ENCODE measurements at regions not wholly inside any gene's neighbourhood (a gene's known extent, or its start where the extent isn't known, plus 50 kb on each side); places are given as distances from the start of the nearest gene placed in this dataset.

DNA sequence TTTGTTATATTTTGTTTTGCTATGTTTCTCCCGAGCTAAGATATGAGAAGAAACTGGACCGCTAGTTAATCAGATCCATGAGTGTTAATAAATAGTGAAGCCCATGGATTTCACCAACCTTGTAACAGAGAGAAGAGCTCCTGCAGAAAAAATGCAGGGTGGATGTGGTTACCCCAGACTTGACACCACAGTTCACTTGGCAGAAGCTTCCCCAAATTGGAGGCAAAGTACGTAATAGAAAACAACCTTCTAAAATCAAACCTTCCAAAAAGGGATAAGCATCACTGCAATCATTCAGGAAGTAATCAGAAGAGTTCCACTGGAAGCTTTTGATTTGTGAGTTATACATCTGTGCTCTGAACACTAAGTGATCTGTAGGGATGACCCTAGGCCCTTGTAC is 267.5 kb downstream of the ACTL7B start:
- H3K9ac ChIP-seq (ENCODE audit: insufficient read length, low read depth), result no peak overlapping the region
- H3K36me3 ChIP-seq (ENCODE audit: insufficient read depth, insufficient read length, low read length), result no peaks in the 10 kb centered on the region
- H3K9me3 ChIP-seq (ENCODE audit: insufficient read depth, low read length), result no peaks in the 10 kb centered on the region
- TF ChIP-seq ZNF274 (IDR thresholded peaks at IDR 0.05; ENCODE audit: low read depth, low read length) (no peak), SUZ12 (IDR thresholded peaks at IDR 0.05; ENCODE audit: extremely low read depth, insufficient read depth, insufficient read length) (no peak), YY1 (IDR thresholded peaks at IDR 0.05; ENCODE audit: insufficient read depth, insufficient read length) (no peak)
- H3K4me3 ChIP-seq (ENCODE audit: insufficient read length, low read depth), result no peak overlapping the region
- no peaks in the 10 kb centered on the region for H3K27me3 ChIP-seq (ENCODE audit: insufficient read depth, insufficient read length)
- no peak for DNase-seq (ENCODE audit: low read depth, low spot score)
- no peaks in the 10 kb centered on the region for H3K4me1 ChIP-seq (ENCODE audit: insufficient read depth, insufficient read length)

DNA sequence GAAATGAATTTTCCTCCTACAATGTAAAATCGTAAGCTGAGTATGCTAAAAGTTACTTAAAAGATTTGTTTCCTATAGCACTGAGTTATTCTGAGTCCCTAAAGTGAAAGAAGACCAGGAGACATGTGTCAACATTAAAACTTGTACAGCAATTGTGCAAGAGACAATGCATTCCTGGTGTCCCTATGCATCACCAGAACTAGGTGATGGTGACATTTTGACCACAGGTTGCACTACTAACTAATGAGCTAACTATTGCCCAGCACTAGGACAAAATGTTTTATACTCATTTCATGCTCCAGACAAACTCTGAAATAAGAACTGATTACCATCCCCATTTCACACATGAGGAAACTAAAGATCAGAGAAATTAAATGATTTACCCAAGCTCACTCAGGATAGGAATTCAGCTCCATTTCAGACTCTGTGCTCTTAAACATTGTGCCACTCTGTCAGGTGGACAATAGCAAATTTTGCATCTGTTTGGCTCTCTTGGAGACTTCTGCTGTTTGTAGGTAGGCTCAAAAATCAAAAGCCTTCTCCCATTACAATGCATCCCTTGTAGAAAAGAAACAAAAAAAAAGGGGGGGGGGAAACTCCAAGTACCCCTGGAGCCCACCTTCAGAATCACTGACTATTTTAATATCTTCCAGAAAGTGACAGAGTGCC is 269.2 kb downstream of the ACTL7B start:
- DNase-seq (ENCODE audit: low read depth, low spot score), result no peak
- Histone ChIP-seq H3K4me1 (ENCODE audit: insufficient read depth, insufficient read length) (no peaks in the 10 kb centered on the region), H3K4me3 (ENCODE audit: insufficient read length, low read depth) (no peak overlapping the region), H3K9ac (ENCODE audit: insufficient read length, low read depth) (no peak overlapping the region), H3K36me3 (ENCODE audit: insufficient read depth, insufficient read length, low read length) (no peaks in the 10 kb centered on the region), H3K9me3 (ENCODE audit: insufficient read depth, low read length) (no peaks in the 10 kb centered on the region), H3K27me3 (ENCODE audit: insufficient read depth, insufficient read length) (no peaks in the 10 kb centered on the region)
- TF ChIP-seq ZNF274 (IDR thresholded peaks at IDR 0.05; ENCODE audit: low read depth, low read length) (no peak), SUZ12 (IDR thresholded peaks at IDR 0.05; ENCODE audit: extremely low read depth, insufficient read depth, insufficient read length) (no peak), YY1 (IDR thresholded peaks at IDR 0.05; ENCODE audit: insufficient read depth, insufficient read length) (no peak)

DNA sequence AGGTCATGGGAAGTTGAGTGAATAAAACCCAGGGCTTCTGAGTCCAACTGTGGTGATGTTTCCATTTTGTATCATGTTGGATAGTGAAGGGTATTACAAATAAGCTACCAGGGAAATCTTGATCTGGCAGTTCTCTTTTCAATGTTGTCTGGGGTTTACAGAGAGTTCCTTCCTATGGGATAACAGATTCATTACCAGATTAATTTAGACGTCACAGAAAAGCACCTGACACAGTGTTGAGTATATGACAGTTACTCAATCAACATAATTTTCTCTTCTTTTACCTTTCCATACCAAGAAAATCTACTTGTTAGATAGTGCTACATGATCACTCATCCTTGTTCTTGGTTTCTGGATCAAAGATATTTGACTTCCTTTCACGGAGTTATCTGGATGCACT is 270.9 kb downstream of the ACTL7B start:
- TF ChIP-seq ZNF274 (IDR thresholded peaks at IDR 0.05; ENCODE audit: low read depth, low read length), result no peak
- no peak for TF ChIP-seq SUZ12 (IDR thresholded peaks at IDR 0.05; ENCODE audit: extremely low read depth, insufficient read depth, insufficient read length)
- no peak for TF ChIP-seq YY1 (IDR thresholded peaks at IDR 0.05; ENCODE audit: insufficient read depth, insufficient read length)
- H3K27me3 ChIP-seq (ENCODE audit: insufficient read depth, insufficient read length), result no peaks in the 10 kb centered on the region
- no peak overlapping the region for H3K4me3 ChIP-seq (ENCODE audit: insufficient read length, low read depth)
- no peak overlapping the region for H3K9ac ChIP-seq (ENCODE audit: insufficient read length, low read depth)
- H3K4me1 ChIP-seq (ENCODE audit: insufficient read depth, insufficient read length), result no peaks in the 10 kb centered on the region
- H3K36me3 ChIP-seq (ENCODE audit: insufficient read depth, insufficient read length, low read length), result no peaks in the 10 kb centered on the region
- no peak for DNase-seq (ENCODE audit: low read depth, low spot score)
- no peaks in the 10 kb centered on the region for H3K9me3 ChIP-seq (ENCODE audit: insufficient read depth, low read length)

DNA sequence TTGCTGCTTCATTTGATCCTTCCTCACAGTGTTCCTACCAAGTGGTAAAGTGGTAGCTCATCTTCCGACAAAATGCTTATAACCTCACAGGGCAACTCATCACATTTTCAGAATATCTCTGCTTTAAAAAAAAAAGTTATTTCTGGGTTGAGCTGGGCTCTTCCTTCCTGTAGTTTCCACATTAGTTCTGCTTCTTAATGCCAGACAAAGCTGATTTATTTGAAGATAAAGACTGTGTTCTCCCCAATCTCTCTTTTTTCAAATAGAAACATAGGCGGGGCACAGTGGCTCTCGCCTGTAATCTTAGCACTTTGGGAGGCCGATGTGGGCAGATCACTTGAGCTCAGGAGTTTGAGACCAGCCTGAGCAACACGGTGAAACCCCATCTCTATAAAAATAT is 273.1 kb downstream of the ACTL7B start:
- no peak overlapping the region for H3K9ac ChIP-seq (ENCODE audit: insufficient read length, low read depth)
- no peaks in the 10 kb centered on the region for H3K4me1 ChIP-seq (ENCODE audit: insufficient read depth, insufficient read length)
- no peaks in the 10 kb centered on the region for H3K9me3 ChIP-seq (ENCODE audit: insufficient read depth, low read length)
- no peaks in the 10 kb centered on the region for H3K36me3 ChIP-seq (ENCODE audit: insufficient read depth, insufficient read length, low read length)
- no peak for DNase-seq (ENCODE audit: low read depth, low spot score)
- H3K4me3 ChIP-seq (ENCODE audit: insufficient read length, low read depth), result no peak overlapping the region
- TF ChIP-seq YY1 (IDR thresholded peaks at IDR 0.05; ENCODE audit: insufficient read depth, insufficient read length), result no peak
- no peak for TF ChIP-seq SUZ12 (IDR thresholded peaks at IDR 0.05; ENCODE audit: extremely low read depth, insufficient read depth, insufficient read length)
- no peak for TF ChIP-seq ZNF274 (IDR thresholded peaks at IDR 0.05; ENCODE audit: low read depth, low read length)
- no peaks in the 10 kb centered on the region for H3K27me3 ChIP-seq (ENCODE audit: insufficient read depth, insufficient read length)

DNA sequence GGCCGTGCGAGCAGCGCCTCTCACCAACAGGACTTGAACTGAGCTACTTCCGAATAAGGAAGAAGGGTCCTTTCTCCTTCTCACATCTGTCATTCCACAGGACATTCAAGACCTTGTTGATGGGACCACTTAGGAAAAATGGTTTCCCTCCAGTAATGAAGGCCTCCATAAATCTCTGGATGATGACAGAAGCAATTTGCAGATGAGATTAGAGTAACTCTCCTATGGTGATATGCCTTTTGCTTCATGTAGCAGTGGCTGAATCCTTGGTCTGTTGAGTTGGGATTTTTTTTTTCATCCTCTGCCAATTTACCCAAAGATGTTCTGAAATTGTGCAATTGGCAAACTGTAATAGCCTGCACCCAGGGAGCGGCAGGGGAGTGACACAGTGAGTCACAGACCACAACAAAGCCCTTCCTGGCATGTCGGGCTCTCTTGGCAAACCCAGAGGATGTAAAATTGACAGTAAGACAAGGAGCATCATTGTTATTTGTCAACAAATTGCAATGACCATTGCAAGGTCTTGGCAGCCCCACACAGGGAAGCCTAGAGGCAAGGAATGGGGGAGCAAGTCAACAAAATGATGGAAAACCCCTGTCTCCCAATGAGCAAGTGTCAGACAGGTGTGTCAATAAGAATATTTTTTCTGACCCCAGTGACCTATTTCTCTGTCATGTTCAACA is 275.9 kb downstream of the ACTL7B start:
- Histone ChIP-seq H3K27me3 (ENCODE audit: insufficient read depth, insufficient read length) (no peaks in the 10 kb centered on the region), H3K9ac (ENCODE audit: insufficient read length, low read depth) (no peak overlapping the region), H3K4me1 (ENCODE audit: insufficient read depth, insufficient read length) (no peaks in the 10 kb centered on the region), H3K36me3 (ENCODE audit: insufficient read depth, insufficient read length, low read length) (no peaks in the 10 kb centered on the region), H3K9me3 (ENCODE audit: insufficient read depth, low read length) (no peaks in the 10 kb centered on the region), H3K4me3 (ENCODE audit: insufficient read length, low read depth) (no peak overlapping the region)
- TF ChIP-seq YY1 (IDR thresholded peaks at IDR 0.05; ENCODE audit: insufficient read depth, insufficient read length), result no peak
- no peak for TF ChIP-seq SUZ12 (IDR thresholded peaks at IDR 0.05; ENCODE audit: extremely low read depth, insufficient read depth, insufficient read length)
- TF ChIP-seq ZNF274 (IDR thresholded peaks at IDR 0.05; ENCODE audit: low read depth, low read length), result no peak
- DNase-seq (ENCODE audit: low read depth, low spot score), result no peak

DNA sequence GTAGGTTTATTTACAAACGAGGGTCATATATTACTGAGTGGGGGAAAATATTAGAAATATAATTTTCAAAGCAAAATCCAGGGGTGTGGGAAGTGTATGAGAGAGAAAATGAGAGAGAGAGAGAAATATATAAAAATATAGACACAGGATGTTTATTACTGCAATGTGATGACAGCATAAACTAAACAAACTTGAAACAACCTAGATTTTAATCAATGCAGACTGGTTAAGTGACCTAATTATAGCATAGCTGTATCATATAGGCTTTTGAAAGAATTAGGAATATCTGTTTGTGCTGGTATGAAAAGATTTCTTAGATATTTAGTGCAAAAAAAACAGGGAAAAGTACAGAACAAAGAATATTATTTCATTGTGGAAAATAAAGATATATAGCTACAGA is 280.5 kb downstream of the ACTL7B start:
- TF ChIP-seq SUZ12 (IDR thresholded peaks at IDR 0.05; ENCODE audit: extremely low read depth, insufficient read depth, insufficient read length), result no peak
- no peak for TF ChIP-seq ZNF274 (IDR thresholded peaks at IDR 0.05; ENCODE audit: low read depth, low read length)
- TF ChIP-seq YY1 (IDR thresholded peaks at IDR 0.05; ENCODE audit: insufficient read depth, insufficient read length), result no peak
- H3K9me3 ChIP-seq (ENCODE audit: insufficient read depth, low read length), result no peaks in the 10 kb centered on the region
- H3K4me3 ChIP-seq (ENCODE audit: insufficient read length, low read depth), result no peak overlapping the region
- DNase-seq (ENCODE audit: low read depth, low spot score), result no peak
- H3K9ac ChIP-seq (ENCODE audit: insufficient read length, low read depth), result no peak overlapping the region
- H3K36me3 ChIP-seq (ENCODE audit: insufficient read depth, insufficient read length, low read length), result no peaks in the 10 kb centered on the region
- H3K4me1 ChIP-seq (ENCODE audit: insufficient read depth, insufficient read length), result no peaks in the 10 kb centered on the region
- no peaks in the 10 kb centered on the region for H3K27me3 ChIP-seq (ENCODE audit: insufficient read depth, insufficient read length)

DNA sequence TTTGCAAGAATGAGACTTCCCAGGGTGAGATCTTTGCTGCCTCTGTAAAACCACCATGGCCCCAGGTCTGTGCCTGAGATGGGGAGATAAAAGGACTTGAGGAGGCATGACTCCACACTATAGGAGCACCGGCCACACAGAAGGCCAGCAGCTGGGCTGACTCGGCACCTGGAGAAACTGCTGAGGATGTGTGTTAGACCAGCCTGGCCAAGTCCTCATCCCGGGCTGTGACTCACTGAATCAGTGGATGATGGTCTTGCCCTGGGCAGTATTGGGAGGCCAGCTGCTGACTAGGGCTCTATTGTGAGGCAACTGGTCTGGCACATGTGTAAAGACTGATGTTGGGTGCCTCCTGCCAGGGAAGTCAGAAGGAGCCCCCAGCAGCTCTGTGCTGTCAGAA is 286.2 kb downstream of the ACTL7B start:
- Histone ChIP-seq H3K9me3 (ENCODE audit: insufficient read depth, low read length) (no peaks in the 10 kb centered on the region), H3K9ac (ENCODE audit: insufficient read length, low read depth) (no peak overlapping the region), H3K36me3 (ENCODE audit: insufficient read depth, insufficient read length, low read length) (no peaks in the 10 kb centered on the region), H3K27me3 (ENCODE audit: insufficient read depth, insufficient read length) (no peaks in the 10 kb centered on the region), H3K4me3 (ENCODE audit: insufficient read length, low read depth) (no peak overlapping the region), H3K4me1 (ENCODE audit: insufficient read depth, insufficient read length) (peaks cover 3% of the 10 kb centered on the region)
- TF ChIP-seq ZNF274 (IDR thresholded peaks at IDR 0.05; ENCODE audit: low read depth, low read length) (no peak), YY1 (IDR thresholded peaks at IDR 0.05; ENCODE audit: insufficient read depth, insufficient read length) (no peak), SUZ12 (IDR thresholded peaks at IDR 0.05; ENCODE audit: extremely low read depth, insufficient read depth, insufficient read length) (no peak)
- no peak for DNase-seq (ENCODE audit: low read depth, low spot score)

Data from NT2/D1 (cell line).